GM12878 (cell line): ENCODE measurements at regions not wholly inside any gene's neighbourhood (a gene's known extent, or its start where the extent isn't known, plus 50 kb on each side); places are given as distances from the start of the nearest gene placed in this dataset.

Experiments used
- ATAC-seq: fragments of 200-7000 bp; cut with Tn5 transposase; 3 replicates; pipeline ENCODE4 v1.9.1; 2020; ENCODE audit warnings: mild to moderate bottlenecking, moderate library complexity
- BruUV-seq: library from RNA; stranded (reverse); fragments of 400-500 nt; replicated peaks from 2 replicates; lab custom pipeline; 2021; lab: Mats Ljungman, UMichigan
- CTCF ChIA-PET: fragments of 300-600 bp; sonication (Branson Sonifier 250); formaldehyde crosslinking; extraction: SDS; loops from one replicate; lab custom pipeline; 2021; ENCODE audit warnings: inconsistent platforms; lab: Yijun Ruan, JAX
- POLR2A ChIA-PET: fragments of 350-600 bp; formaldehyde crosslinking; extraction: SDS; loops from one replicate; lab custom pipeline; 2021; ENCODE audit warnings: inconsistent platforms; lab: Charles Lee
- RAD21 ChIA-PET: fragments of 300-600 bp; sonication (Branson Sonifier 250); formaldehyde crosslinking; loops from one replicate; lab custom pipeline; 2023; ENCODE audit warnings: antibody characterized with exemption; ENCODE audit not compliant: unreplicated experiment; lab: Charles Lee
- SMC1A ChIA-PET: fragments of 300-600 bp; sonication (Branson Sonifier 250); formaldehyde crosslinking; loops from one replicate; lab custom pipeline; 2023; ENCODE audit not compliant: unreplicated experiment, uncharacterized antibody; lab: Charles Lee
- DNase-seq: peaks from one replicate; pipeline ENCODE4 v3.0.0-alpha.2; 2011; ENCODE audit warnings: low read depth, low spot score
- FAIRE-seq: peaks from 3 replicates; lab custom pipeline; 2011; peaks lifted over from hg19 to GRCh38; lab: Jason Lieb, UNC
- H2AFZ ChIP-seq: 2 replicates; pipeline ENCODE4 v1.6.0; 2011; ENCODE audit warnings: low read depth, low read length, control low read depth; ENCODE audit not compliant: control insufficient read depth
- H3K27ac ChIP-seq: 2 replicates; pipeline ENCODE4 v1.5.1; 2011; ENCODE audit warnings: control low read depth; ENCODE audit not compliant: control insufficient read depth, insufficient read depth
- H3K27me3 ChIP-seq, 2 experiments: replicated peaks in 1 of 2; 2 replicates each; pipeline versions ENCODE4 v1.6.0 to v1.6.1; 2011; ENCODE audit warnings: low read length in 1 of 2; ENCODE audit not compliant: control insufficient read depth in 2 of 2, insufficient read depth in 2 of 2
- H3K36me3 ChIP-seq, 2 experiments: 2 replicates each; pipeline ENCODE4 v1.5.1; 2011; ENCODE audit warnings: low read length in 1 of 2; ENCODE audit not compliant: control insufficient read depth in 2 of 2, insufficient read depth in 2 of 2
- H3K4me1 ChIP-seq: 2 replicates; pipeline ENCODE4 v1.6.1; 2011; ENCODE audit warnings: mild to moderate bottlenecking, low read length, moderate library complexity, mixed read lengths; ENCODE audit not compliant: control insufficient read depth, insufficient read depth
- H3K4me2 ChIP-seq: 2 replicates; pipeline ENCODE4 v1.6.0; 2011; ENCODE audit warnings: control low read depth; ENCODE audit not compliant: control insufficient read depth, insufficient read depth
- H3K4me3 ChIP-seq: fragments of 200-600 bp; sonication (generic); 2 replicates; pipeline ENCODE4 v1.5.1; 2016
- H3K79me2 ChIP-seq: 2 replicates; pipeline ENCODE4 v1.6.0; 2011; ENCODE audit warnings: low read length; ENCODE audit not compliant: control insufficient read depth, insufficient read depth
- H3K9ac ChIP-seq: 2 replicates; pipeline ENCODE4 v1.8.0; 2011; ENCODE audit warnings: low read length, control low read depth, mixed read lengths; ENCODE audit not compliant: control insufficient read depth, insufficient read depth
- H3K9me3 ChIP-seq: replicated peaks from 3 replicates; pipeline ENCODE4 v1.5.1; 2011; ENCODE audit warnings: mild to moderate bottlenecking, low read length; ENCODE audit not compliant: control insufficient read depth, insufficient read depth
- H4K20me1 ChIP-seq: 2 replicates; pipeline ENCODE4 v1.6.0; 2011; ENCODE audit not compliant: control insufficient read depth, insufficient read depth
- BMI1 ChIP-seq: fragments of 450-650 bp; IDR thresholded peaks from 2 replicates; pipeline ENCODE4 v1.6.1; 2016; ENCODE audit warnings: mild to moderate bottlenecking, moderate library complexity, borderline replicate concordance
- CEBPB ChIP-seq, 2 experiments: fragments of 150-350 bp in 1 of 2; IDR thresholded peaks; 2 replicates each; pipeline ENCODE4 v1.6.1; 2012 to 2014; ENCODE audit warnings: low read depth in 2 of 2, low read length in 2 of 2, borderline replicate concordance in 1 of 2, inconsistent platforms in 1 of 2
- CTCF ChIP-seq, 3 experiments: IDR thresholded peaks in 2 of 3; conservative IDR thresholded peaks in 1 of 3; 2 replicates each; pipeline ENCODE4 v1.5.1; 2011; ENCODE audit warnings: low read depth in 3 of 3, low read length in 3 of 3, mild to moderate bottlenecking in 3 of 3, control low read depth in 2 of 3, moderate library complexity in 2 of 3, inconsistent platforms in 1 of 3, mixed read lengths in 1 of 3; ENCODE audit not compliant: control insufficient read depth in 2 of 3, insufficient read depth in 1 of 3; ENCODE audit errors: extremely low read depth in 1 of 3
- ESRRA ChIP-seq: IDR thresholded peaks from 2 replicates; pipeline ENCODE4 v1.6.1; 2012; ENCODE audit warnings: mild to moderate bottlenecking, low read length, improper control_type of control experiment
- GABPA ChIP-seq: IDR thresholded peaks from 2 replicates; pipeline ENCODE4 v1.6.1; 2014; ENCODE audit warnings: antibody characterized with exemption, low read depth, mild to moderate bottlenecking, inconsistent platforms
- IKZF2 ChIP-seq, 2 experiments: fragments of 450-650 bp; IDR thresholded peaks; 2 replicates each; pipeline ENCODE4 v1.6.1; 2017; ENCODE audit warnings: mild to moderate bottlenecking in 2 of 2, moderate library complexity in 2 of 2
- KAT2A ChIP-seq: conservative IDR thresholded peaks from 2 replicates; pipeline ENCODE4 v1.6.1; 2011; ENCODE audit warnings: low read depth, low read length; ENCODE audit not compliant: control insufficient read depth
- MTA2 ChIP-seq: fragments of 450-650 bp; IDR thresholded peaks from 2 replicates; pipeline ENCODE4 v1.6.1; 2016; ENCODE audit warnings: low read depth, mild to moderate bottlenecking, moderate library complexity
- MTA3 ChIP-seq: IDR thresholded peaks from 2 replicates; pipeline ENCODE4 v1.6.1; 2012; ENCODE audit warnings: low read length, inconsistent platforms, borderline replicate concordance
- NBN ChIP-seq: fragments of 450-650 bp; IDR thresholded peaks from 2 replicates; pipeline ENCODE4 v1.6.1; 2016
- NFXL1 ChIP-seq: fragments of 450-650 bp; IDR thresholded peaks from 2 replicates; pipeline ENCODE4 v1.6.1; 2017; ENCODE audit warnings: antibody characterized with exemption, mild to moderate bottlenecking, borderline replicate concordance
- PBX3 ChIP-seq: IDR thresholded peaks from 2 replicates; pipeline ENCODE4 v1.6.1; 2011; ENCODE audit warnings: mild to moderate bottlenecking, low read depth, low read length, moderate library complexity; ENCODE audit not compliant: insufficient replicate concordance
- RAD21 ChIP-seq: IDR thresholded peaks from 2 replicates; pipeline ENCODE4 v1.6.1; 2011; ENCODE audit warnings: mild to moderate bottlenecking, low read depth, low read length, moderate library complexity; ENCODE audit not compliant: insufficient read depth
- RB1 ChIP-seq: fragments of 450-650 bp; formaldehyde crosslinking; IDR thresholded peaks from 2 replicates; pipeline ENCODE4 v1.6.1; 2017; ENCODE audit warnings: mild to moderate bottlenecking, borderline replicate concordance
- RBBP5 ChIP-seq: fragments of 200-600 bp; sonication (generic); conservative IDR thresholded peaks from 2 replicates; pipeline ENCODE4 v1.6.1; 2016
- SMC3 ChIP-seq: IDR thresholded peaks from 2 replicates; pipeline ENCODE4 v1.6.1; 2011; ENCODE audit warnings: low read length, improper control_type of control experiment, borderline replicate concordance
- STAT3 ChIP-seq: IDR thresholded peaks from 2 replicates; pipeline ENCODE4 v1.6.1; 2011; ENCODE audit warnings: low read depth, low read length, improper control_type of control experiment
- WGBS: methylation state at CpG from one replicate; pipeline ENCODE4 v1.1.6; 2016; ENCODE audit warnings: low lambda C conversion rate; ENCODE audit not compliant: insufficient replicate concordance, insufficient coverage; ENCODE audit errors: missing lambda C conversion rate; 5-methylcytosine and 5-hydroxymethylcytosine counted together
- in situ Hi-C: fragments of 300-500 bp; cut with MboI; formaldehyde crosslinking; loops from 9 replicates; pipeline ENCODE4 v1.14.3; 2018; ENCODE audit warnings: mixed read lengths
- intact Hi-C: fragments of 100-400 bp; cut with micrococcal nuclease; formaldehyde crosslinking; loops from one replicate; pipeline ENCODE4 v1.14.2; 2022; ENCODE audit not compliant: unreplicated experiment

GRCh38 chr2:220165401-220165800 is 538.0 kb downstream of the SLC4A3 start:
- no peaks in the 10 kb centered on the region for H3K27me3 ChIP-seq
- no peak overlapping the region for H3K4me3 ChIP-seq
- ChIA-PET POLR2A (no interaction called here), RAD21 (interaction anchor here (1.3 kb wide), 1 partner anchor 1408 kb away, joined by 3 read pairs; no protein-coding TSS in a partner anchor), SMC1A (no interaction called here), CTCF (no interaction called here)
- H3K36me3 ChIP-seq: no peaks in the 10 kb centered on the region
- intact Hi-C loops: loop anchor here (10.0 kb wide), 1 partner anchor 1409 kb away; the partner anchor contains the start of gene EPHA4
- WGBS: 2% methylated on average over 4 of the region's 4 CpGs
- no peak overlapping the region for H3K27ac ChIP-seq
- no TSS peak for BruUV-seq
- H3K9me3 ChIP-seq: no peaks in the 10 kb centered on the region
- no peak overlapping the region for H3K9ac ChIP-seq
- H3K79me2 ChIP-seq: no peaks in the 10 kb centered on the region
- no peaks in the 10 kb centered on the region for H4K20me1 ChIP-seq
- ATAC-seq (peak; percentile 33; the same call in 1 of the 3 replicates), FAIRE-seq (no peak), DNase-seq (no peak)
- no peak overlapping the region for H3K4me2 ChIP-seq
- TF ChIP-seq RBBP5 (no peak), SMC3 (peak; percentile 24; the same call in 1 of the 2 replicates), ESRRA (no peak), CTCF (IDR thresholded peaks at IDR 0.05 in 2 of 3, conservative IDR thresholded peaks at IDR 0.05 in 1 of 3; ENCODE audit: control insufficient read depth in 2 of 3, extremely low read depth in 1 of 3, insufficient read depth in 1 of 3, low read depth in 3 of 3, low read length in 3 of 3) (peak in 1 of 3 experiments; percentile 25; a peak in 1 of 6 replicates), RAD21 (peak; percentile 44)
- in situ Hi-C loops: no loop called here
- H2AFZ ChIP-seq: no peak overlapping the region
- no peaks in the 10 kb centered on the region for H3K4me1 ChIP-seq

GRCh38 chr2:220166616-220167015 is 539.2 kb downstream of the SLC4A3 start:
- SMC1A ChIA-PET: no interaction called here
- POLR2A ChIA-PET: no interaction called here
- intact Hi-C loops: loop anchor here (10.0 kb wide), 1 partner anchor 1408 kb away; the partner anchor contains the start of gene EPHA4
- TF ChIP-seq BMI1: no peak
- TF ChIP-seq KAT2A: no peak
- TF ChIP-seq MTA2: no peak
- no peak for TF ChIP-seq NFXL1
- no peak for TF ChIP-seq PBX3
- no peak for TF ChIP-seq STAT3
- no peak for TF ChIP-seq IKZF2 (IDR thresholded peaks at IDR 0.05)
- TF ChIP-seq NBN: no peak
- no peak for TF ChIP-seq CEBPB (IDR thresholded peaks at IDR 0.05; ENCODE audit: borderline replicate concordance in 1 of 2, low read depth in 2 of 2, low read length in 2 of 2)
- no peak for TF ChIP-seq MTA3
- TF ChIP-seq ESRRA: no peak
- no peak for TF ChIP-seq RB1
- no peak for TF ChIP-seq GABPA
- TF ChIP-seq, all 136 proteins: peak for 0
- Histone ChIP-seq H3K4me3 (no peak overlapping the region), H3K9me3 (no peaks in the 10 kb centered on the region), H3K4me1 (no peaks in the 10 kb centered on the region), H3K79me2 (no peaks in the 10 kb centered on the region), H3K27ac (no peak overlapping the region), H3K27me3 (no peaks in the 10 kb centered on the region), H2AFZ (no peak overlapping the region), H4K20me1 (no peaks in the 10 kb centered on the region), H3K36me3 (no peaks in the 10 kb centered on the region), H3K4me2 (no peak overlapping the region), H3K9ac (no peak overlapping the region)
- WGBS: 41% methylated on average over 3 of the region's 3 CpGs
- ATAC-seq: no peak
- RAD21 ChIA-PET: no interaction called here
- DNase-seq: no peak
- BruUV-seq: no TSS peak
- CTCF ChIA-PET: no interaction called here
- FAIRE-seq: no peak
- in situ Hi-C loops: no loop called here
